ENCODE measurements at regions not wholly inside any gene's neighbourhood (a gene's known extent, or its start where the extent isn't known, plus 50 kb on each side); places are given as distances from the start of the nearest gene placed in this dataset.

GRCh38 chr16:73277071-73277470 lies 229.1 kb upstream of the ZFHX3 start:
- CTCF ChIA-PET = no interaction called here
- Histone ChIP-seq H3K9me3 (ENCODE audit: control insufficient read depth, insufficient read depth, low read depth, low read length) (no peaks in the 10 kb centered on the region), H3K27me3 (ENCODE audit: control insufficient read depth, insufficient read depth, low read length) (no peaks in the 10 kb centered on the region), H3K36me3 (ENCODE audit: control insufficient read depth, insufficient read depth, low read length) (no peaks in the 10 kb centered on the region), H3K27ac (ENCODE audit: low read length) (no peak overlapping the region), H3K4me3 (ENCODE audit: low read depth in 2 of 2, low read length in 2 of 2) (no peak overlapping the region), H3K4me1 (ENCODE audit: control insufficient read depth, insufficient read depth, low read length) (no peaks in the 10 kb centered on the region)
- in situ Hi-C loops (cut with HindIII; ENCODE audit: low pct_unique_long_range_greater_than_20kb, low sequenced_read_pairs) = no loop called here
- BruUV-seq (replicated peaks) = no TSS peak
- ATAC-seq = no peak
- intact Hi-C loops (cut with micrococcal nuclease; ENCODE audit: unreplicated experiment) = no loop called here
- POLR2A ChIA-PET = no interaction called here
- TF ChIP-seq TCF7L2 (IDR thresholded peaks at IDR 0.05; ENCODE audit: low read depth, low read length) = no peak
- no peak for TF ChIP-seq SIN3A (IDR thresholded peaks at IDR 0.05; ENCODE audit: borderline replicate concordance, insufficient read depth, low read depth, low read length)
- no peak for TF ChIP-seq POLR2AphosphoS5 (IDR thresholded peaks at IDR 0.05; ENCODE audit: low read depth, low read length)
- no peak for TF ChIP-seq CTCF (IDR thresholded peaks at IDR 0.05)
- no peak for TF ChIP-seq REST (IDR thresholded peaks at IDR 0.05; ENCODE audit: insufficient read depth in 1 of 2, low read depth in 2 of 2, low read length in 1 of 2)
- no peak for DNase-seq (ENCODE audit: low read depth, low spot score)

GRCh38 chr16:73275448-73275847 lies 227.5 kb upstream of the ZFHX3 start:
- BruUV-seq (replicated peaks) = no TSS peak
- no peak overlapping the region for H3K27ac ChIP-seq (ENCODE audit: low read length)
- H3K4me3 ChIP-seq (ENCODE audit: low read depth in 2 of 2, low read length in 2 of 2) = no peak overlapping the region
- in situ Hi-C loops (cut with HindIII; ENCODE audit: low pct_unique_long_range_greater_than_20kb, low sequenced_read_pairs) = no loop called here
- CTCF ChIA-PET = no interaction called here
- ATAC-seq (no peak), DNase-seq (ENCODE audit: low read depth, low spot score) (no peak)
- no peaks in the 10 kb centered on the region for H3K9me3 ChIP-seq (ENCODE audit: control insufficient read depth, insufficient read depth, low read depth, low read length)
- no peaks in the 10 kb centered on the region for H3K4me1 ChIP-seq (ENCODE audit: control insufficient read depth, insufficient read depth, low read length)
- H3K27me3 ChIP-seq (ENCODE audit: control insufficient read depth, insufficient read depth, low read length) = no peaks in the 10 kb centered on the region
- intact Hi-C loops (cut with micrococcal nuclease; ENCODE audit: unreplicated experiment) = no loop called here
- no peak for TF ChIP-seq REST (IDR thresholded peaks at IDR 0.05; ENCODE audit: insufficient read depth in 1 of 2, low read depth in 2 of 2, low read length in 1 of 2)
- no peak for TF ChIP-seq POLR2AphosphoS5 (IDR thresholded peaks at IDR 0.05; ENCODE audit: low read depth, low read length)
- no peak for TF ChIP-seq TCF7L2 (IDR thresholded peaks at IDR 0.05; ENCODE audit: low read depth, low read length)
- no peak for TF ChIP-seq SIN3A (IDR thresholded peaks at IDR 0.05; ENCODE audit: borderline replicate concordance, insufficient read depth, low read depth, low read length)
- no peak for TF ChIP-seq CTCF (IDR thresholded peaks at IDR 0.05)
- POLR2A ChIA-PET = no interaction called here
- no peaks in the 10 kb centered on the region for H3K36me3 ChIP-seq (ENCODE audit: control insufficient read depth, insufficient read depth, low read length)

All from Panc1 (cell line).